ENCODE measurements at regions not wholly inside any gene's neighbourhood (a gene's known extent, or its start where the extent isn't known, plus 50 kb on each side); places are given as distances from the start of the nearest gene placed in this dataset.

DNA sequence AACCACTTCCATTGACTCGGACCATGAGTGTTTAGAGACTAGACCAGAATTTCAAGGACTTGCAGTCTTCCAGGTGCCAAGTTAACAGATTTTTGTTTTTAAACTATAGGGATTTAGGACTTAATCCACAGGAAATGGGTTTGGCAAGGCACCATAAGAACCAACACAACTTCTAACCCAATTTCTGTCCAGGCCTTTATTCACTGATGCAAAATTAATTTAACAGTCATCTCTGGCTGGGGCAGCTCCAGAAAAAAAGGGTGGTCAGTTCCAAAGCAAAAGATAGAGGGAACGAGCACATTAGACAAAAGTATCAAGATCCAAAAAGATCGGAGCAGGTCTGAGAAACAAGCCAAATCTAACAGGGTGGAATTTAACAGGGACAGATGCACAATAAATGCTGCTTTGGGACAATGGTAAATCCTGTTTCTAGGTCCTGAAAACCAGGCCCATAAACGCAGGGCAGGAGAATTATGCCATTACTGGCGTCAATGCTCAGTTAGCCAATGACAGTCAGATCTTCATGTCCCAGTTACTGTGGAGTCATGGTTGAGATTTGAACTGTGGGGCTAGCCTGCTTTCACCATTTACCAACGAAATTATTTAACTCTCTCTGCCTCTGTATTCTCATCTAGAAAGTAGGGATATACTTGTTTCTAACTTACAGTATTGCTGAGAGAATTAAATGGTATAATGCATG lies 590.8 kb upstream of the BRINP1 start:
- TF ChIP-seq, protein P1, sequence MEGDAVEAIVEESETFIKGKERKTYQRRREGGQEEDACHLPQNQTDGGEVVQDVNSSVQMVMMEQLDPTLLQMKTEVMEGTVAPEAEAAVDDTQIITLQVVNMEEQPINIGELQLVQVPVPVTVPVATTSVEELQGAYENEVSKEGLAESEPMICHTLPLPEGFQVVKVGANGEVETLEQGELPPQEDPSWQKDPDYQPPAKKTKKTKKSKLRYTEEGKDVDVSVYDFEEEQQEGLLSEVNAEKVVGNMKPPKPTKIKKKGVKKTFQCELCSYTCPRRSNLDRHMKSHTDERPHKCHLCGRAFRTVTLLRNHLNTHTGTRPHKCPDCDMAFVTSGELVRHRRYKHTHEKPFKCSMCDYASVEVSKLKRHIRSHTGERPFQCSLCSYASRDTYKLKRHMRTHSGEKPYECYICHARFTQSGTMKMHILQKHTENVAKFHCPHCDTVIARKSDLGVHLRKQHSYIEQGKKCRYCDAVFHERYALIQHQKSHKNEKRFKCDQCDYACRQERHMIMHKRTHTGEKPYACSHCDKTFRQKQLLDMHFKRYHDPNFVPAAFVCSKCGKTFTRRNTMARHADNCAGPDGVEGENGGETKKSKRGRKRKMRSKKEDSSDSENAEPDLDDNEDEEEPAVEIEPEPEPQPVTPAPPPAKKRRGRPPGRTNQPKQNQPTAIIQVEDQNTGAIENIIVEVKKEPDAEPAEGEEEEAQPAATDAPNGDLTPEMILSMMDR (IDR thresholded peaks at IDR 0.05): no peak
- no peak for TF ChIP-seq POLR2A (IDR thresholded peaks at IDR 0.05)

All from lower leg skin (tissue), 3 donors.